Muscle layer of colon (tissue), 2 donors: ENCODE measurements at regions not wholly inside any gene's neighbourhood (a gene's known extent, or its start where the extent isn't known, plus 50 kb on each side); places are given as distances from the start of the nearest gene placed in this dataset.
"Not testable (repeated sequence)": the region's sequence is repeated elsewhere in the genome, so short reads cannot be mapped to it uniquely, and the experiment has no call there.

Source experiments
- H3K27ac ChIP-seq: one replicate; pipeline ENCODE4 v1.7.0; 2013; ENCODE audit warnings: low read depth, mild to moderate bottlenecking, low read length, moderate library complexity
- H3K27me3 ChIP-seq, 2 donors: one replicate each; pipeline ENCODE4 v1.7.0; 2013; ENCODE audit warnings: low read length in 2 of 2, mild to moderate bottlenecking in 2 of 2; ENCODE audit not compliant: insufficient read depth in 2 of 2, control insufficient read depth in 1 of 2
- H3K36me3 ChIP-seq: one replicate; pipeline ENCODE4 v1.7.0; 2013; ENCODE audit warnings: mild to moderate bottlenecking, low read length; ENCODE audit not compliant: insufficient read depth
- H3K4me1 ChIP-seq: one replicate; pipeline ENCODE4 v1.7.0; 2013; ENCODE audit warnings: mild to moderate bottlenecking, low read length; ENCODE audit not compliant: insufficient read depth
- H3K4me3 ChIP-seq, 2 donors: one replicate each; pipeline ENCODE4 v1.7.0; 2013; ENCODE audit warnings: low read length in 2 of 2, low read depth in 1 of 2, mild to moderate bottlenecking in 1 of 2, moderate library complexity in 1 of 2
- H3K9ac ChIP-seq: one replicate; pipeline ENCODE4 v1.7.0; 2013; ENCODE audit warnings: low read length
- H3K9me3 ChIP-seq: one replicate; pipeline ENCODE4 v1.7.0; 2013; ENCODE audit warnings: mild to moderate bottlenecking, low read length
- donor health status: abdominal sarcoma.
- donor health status: Adenocarcinoma of cecum.

DNA sequence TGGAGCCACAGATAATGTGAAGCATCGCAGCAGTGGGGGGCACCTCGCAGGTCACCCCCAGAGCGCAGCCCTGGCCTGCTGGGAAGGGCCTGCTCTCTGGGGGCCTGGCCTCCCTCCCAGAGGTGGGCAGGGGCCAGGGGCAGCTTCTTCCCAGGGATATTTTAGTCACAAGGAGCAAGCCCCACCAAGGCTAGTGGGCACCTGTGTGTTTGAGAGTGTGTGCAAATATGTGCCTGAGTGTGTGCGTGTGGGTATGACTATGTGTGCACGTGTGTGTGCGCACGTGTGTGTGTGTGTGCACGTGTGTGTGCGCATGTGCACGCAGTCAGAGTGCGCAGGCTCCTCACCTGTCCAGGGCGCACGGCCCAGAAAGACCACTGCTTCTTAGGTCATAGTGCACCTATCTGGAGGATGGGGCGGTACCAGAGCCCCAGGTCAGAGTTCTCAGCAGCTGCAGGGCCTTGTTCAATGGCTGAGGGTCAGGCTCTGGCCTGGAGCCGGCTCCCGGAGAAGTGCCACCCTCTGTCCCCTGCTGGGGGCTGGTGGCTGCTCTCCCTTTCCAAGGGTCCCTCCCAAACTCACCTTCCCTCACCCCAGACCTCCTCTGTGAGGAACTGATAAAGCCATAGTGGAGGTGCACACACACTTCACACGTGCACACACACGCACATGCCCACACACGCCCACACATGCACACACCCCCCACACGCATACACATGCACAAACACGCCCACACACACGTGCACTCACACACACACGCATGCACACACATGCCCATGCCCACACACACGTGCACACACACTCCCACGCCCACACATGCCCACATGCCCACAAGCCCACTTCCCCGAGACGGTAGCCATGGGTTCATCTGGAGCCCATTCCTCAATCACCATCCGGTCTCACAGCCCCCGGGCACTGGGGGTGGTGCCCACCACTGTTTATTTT lies 128.5 kb downstream of the KIF26A start:
- Histone ChIP-seq H3K27me3 (no peaks in the 10 kb centered on the region), H3K27ac (no peak overlapping the region), H3K4me3 (no peak overlapping the region), H3K9me3 (no peaks in the 10 kb centered on the region), H3K4me1 (no peaks in the 10 kb centered on the region), H3K9ac (no peak overlapping the region), H3K36me3 (no peaks in the 10 kb centered on the region)

DNA sequence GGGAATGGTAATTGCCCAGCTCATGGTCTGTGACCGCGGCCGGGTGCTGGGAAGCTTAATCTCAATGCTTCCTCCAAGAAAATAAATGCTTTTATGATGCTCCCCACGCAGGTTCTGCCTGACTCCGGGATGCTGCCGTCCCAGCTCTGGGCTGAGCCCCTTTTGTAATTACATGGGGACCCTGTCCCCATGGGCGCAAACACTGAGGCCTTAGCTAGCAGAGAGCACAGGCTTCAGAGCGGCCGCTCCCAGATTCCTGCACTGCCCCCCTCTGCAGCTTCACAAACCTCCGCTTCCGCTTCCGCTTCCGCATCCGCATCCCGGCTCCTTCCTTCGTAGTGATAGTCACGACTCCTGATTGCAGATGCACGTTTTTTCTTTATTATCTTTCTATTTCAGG lies 129.5 kb downstream of the KIF26A start:
- Histone ChIP-seq H3K27me3 (no peaks in the 10 kb centered on the region), H3K4me1 (no peaks in the 10 kb centered on the region), H3K36me3 (no peaks in the 10 kb centered on the region)

DNA sequence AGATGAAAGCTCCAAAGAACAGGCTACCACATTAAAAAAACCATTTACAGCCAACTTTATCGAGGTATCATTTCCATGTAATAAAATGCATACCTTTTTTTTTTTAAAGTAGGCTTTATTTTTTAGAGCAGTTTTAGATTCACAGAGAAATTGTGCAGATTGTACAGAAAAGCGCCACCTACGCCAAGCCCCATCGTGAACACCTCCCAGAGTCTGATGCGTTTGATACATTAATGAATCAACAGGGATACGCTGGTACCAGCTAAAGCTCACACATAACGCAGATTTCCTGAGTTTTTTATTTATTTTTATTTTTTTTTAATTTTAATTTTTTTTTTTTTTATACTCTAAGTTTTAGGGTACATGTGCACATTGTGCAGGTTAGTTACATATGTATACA lies 129.9 kb downstream of the KIF26A start:
- H3K27me3 ChIP-seq: no peaks in the 10 kb centered on the region
- H3K4me3 ChIP-seq: no peak overlapping the region
- H3K4me1 ChIP-seq: no peaks in the 10 kb centered on the region
- H3K9ac ChIP-seq: no peak overlapping the region
- H3K9me3 ChIP-seq: no peaks in the 10 kb centered on the region
- no peaks in the 10 kb centered on the region for H3K36me3 ChIP-seq
- H3K27ac ChIP-seq: no peak overlapping the region

More for the DNA sequence above, 129.5 kb downstream of the KIF26A start:
- no peak overlapping the region for H3K9ac ChIP-seq
- H3K9me3 ChIP-seq: no peaks in the 10 kb centered on the region
- H3K27ac ChIP-seq: no peak overlapping the region
- no peak overlapping the region for H3K4me3 ChIP-seq

DNA sequence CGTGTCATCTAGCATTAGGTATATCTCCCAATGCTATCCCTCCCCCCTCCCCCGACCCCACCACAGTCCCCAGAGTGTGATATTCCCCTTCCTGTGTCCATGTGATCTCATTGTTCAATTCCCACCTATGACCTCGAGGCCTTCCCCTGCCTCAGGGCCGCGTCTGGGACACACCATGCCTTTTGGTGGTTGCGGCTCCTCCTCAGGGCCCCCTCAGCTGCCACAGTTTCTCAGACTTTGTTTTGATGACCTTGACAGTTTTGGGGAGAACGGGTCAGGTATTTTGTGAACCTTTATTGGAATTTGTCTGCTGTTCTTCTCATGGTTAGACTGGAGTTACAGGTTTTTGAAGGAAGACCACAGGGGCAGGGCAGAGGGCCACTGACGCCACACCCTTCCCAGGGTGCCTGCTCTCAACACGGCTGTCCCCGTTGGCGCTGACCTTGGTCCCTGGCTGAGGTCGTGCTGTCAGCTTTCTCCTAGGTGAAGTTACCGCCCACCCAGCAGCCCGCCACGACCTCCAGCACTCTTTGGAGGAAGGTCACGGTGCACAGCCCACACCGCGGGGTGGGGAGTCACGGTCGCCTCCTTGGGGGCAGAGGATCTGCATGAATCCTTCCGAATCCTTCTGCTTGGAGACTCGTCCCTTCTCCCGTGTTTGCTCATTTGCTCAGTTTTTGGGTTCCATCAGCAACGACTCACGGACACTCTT lies 130.5 kb downstream of the KIF26A start:
- no peaks in the 10 kb centered on the region for H3K9me3 ChIP-seq
- H3K27me3 ChIP-seq: no peaks in the 10 kb centered on the region
- no peak overlapping the region for H3K4me3 ChIP-seq
- no peak overlapping the region for H3K9ac ChIP-seq
- H3K27ac ChIP-seq: no peak overlapping the region
- no peaks in the 10 kb centered on the region for H3K4me1 ChIP-seq
- no peaks in the 10 kb centered on the region for H3K36me3 ChIP-seq

DNA sequence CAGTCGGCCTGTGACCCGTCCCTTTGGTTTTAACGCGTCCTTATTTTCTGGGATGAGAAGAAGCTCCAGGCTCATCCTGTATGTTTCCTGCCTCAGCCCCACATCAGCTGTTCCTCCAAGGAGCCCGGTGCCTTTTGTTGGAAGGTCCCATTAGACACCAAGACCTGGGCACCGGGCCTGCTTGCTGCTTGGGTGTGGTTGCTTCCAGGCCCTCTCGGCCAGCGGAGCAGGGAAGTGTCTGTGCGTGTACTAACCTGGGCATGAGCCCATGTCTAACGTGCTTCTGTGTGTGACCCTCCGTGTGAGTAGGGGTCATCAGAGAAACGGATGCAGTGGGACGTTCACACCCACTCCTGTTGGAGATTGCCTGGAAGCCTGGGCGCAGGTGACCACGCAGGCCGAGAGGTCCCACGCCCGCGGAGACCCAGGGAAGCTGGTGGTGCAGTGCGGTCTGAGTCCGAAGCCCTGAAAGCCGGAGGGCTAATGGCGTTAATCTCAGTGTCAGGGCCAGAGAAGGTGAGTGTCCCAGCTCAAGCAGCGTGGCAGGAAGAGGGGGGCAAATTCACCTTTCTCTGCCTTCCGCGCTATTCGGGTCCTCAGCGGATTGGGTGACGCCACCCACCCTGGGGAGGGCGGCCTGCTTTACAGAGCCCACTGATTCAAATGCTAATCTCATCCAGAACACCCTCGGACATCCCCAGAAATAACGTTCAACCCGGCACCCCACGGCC lies 131.3 kb downstream of the KIF26A start:
- not testable (repeated sequence) for H3K27ac ChIP-seq, H3K4me3 ChIP-seq, H3K9ac ChIP-seq, H3K36me3 ChIP-seq, H3K27me3 ChIP-seq, H3K9me3 ChIP-seq, H3K4me1 ChIP-seq

DNA sequence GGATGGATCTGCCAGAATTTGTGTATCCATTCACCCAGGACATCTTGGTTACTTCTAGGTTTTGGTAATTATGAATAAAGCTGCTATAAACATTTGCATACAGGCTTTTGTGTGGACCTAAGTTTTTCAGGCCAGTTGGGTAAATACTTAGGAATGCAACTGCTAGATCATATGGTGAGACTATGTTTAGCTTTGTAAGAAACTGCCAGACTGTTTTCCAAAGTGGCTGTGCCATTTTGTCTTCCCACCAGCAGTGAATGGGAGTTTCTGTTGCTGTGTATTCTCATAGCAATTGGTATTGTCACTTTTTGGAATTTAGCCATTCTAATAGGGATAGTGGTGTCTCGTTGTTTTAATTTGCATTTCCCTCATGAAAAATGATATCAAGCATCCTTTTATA lies 133.0 kb downstream of the KIF26A start:
- Histone ChIP-seq H3K27ac (no peak overlapping the region), H3K9ac (no peak overlapping the region), H3K27me3 (no peaks in the 10 kb centered on the region), H3K9me3 (no peaks in the 10 kb centered on the region), H3K36me3 (no peaks in the 10 kb centered on the region), H3K4me3 (no peak overlapping the region), H3K4me1 (peaks cover 3% of the 10 kb centered on the region)

DNA sequence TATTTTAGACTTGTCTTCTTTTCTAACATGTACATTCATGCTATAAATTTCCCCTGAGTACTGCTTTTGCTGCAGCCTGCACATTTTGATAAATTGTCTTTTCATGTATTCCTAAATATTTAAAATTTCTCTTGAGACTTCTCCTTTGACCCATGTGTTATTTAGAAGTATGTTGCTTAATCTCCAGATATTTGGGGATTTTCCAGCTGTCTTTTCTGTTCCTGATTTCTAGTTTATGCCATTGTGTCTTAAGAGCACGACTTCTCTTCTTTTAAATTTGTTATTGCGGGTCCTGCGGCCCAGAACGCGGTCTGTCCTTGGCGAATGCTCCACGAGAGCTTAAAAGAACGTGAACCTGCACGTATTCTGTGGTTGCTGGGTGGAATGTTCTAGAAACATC lies 136.4 kb downstream of the KIF26A start:
- Histone ChIP-seq H3K4me1 (peaks cover 3% of the 10 kb centered on the region), H3K27ac (no peak overlapping the region), H3K27me3 (no peaks in the 10 kb centered on the region), H3K36me3 (no peaks in the 10 kb centered on the region), H3K4me3 (peak overlapping the region in 1 of 2 donors; percentile 15), H3K9me3 (no peaks in the 10 kb centered on the region), H3K9ac (no peak overlapping the region)

DNA sequence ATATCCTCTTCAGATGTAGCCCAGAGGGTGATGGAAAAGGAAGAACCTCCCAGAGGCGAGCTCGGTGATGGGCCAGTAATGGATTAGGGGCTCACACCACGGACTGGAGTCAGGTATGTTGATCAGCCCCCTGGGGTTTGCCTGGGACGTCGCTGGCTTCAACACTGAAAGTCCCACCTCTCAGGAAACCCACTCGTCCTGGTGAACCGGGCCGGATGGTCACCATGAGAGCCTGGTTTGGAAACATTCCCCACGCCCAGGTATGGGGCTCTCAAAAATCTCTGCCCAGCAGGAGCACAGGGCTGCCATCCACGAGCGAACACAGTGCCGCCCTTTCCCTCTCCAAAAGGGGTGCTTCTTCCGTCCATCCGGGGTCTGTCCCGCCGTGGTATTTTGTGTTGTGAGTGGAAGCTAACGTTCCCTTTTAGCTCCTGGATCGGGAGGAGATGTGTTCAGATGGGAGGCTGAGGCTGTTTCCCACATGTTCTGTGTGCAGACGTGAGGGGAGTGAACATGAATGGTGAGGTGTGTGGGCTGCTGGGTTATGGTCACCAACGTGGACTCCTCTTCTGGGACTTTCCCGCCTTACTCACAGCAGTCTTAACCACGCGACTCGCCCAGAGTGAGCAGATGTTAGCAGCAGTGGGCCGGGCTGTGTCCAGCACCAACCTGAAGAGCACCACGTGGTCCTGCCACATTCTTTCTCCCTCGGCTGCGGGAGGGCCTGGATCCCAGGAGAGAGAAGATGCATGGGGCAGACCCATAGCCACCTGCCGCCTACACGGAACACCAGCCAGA lies 139.2 kb downstream of the KIF26A start:
- Histone ChIP-seq H3K27me3 (no peaks in the 10 kb centered on the region), H3K27ac (no peak overlapping the region), H3K36me3 (no peaks in the 10 kb centered on the region), H3K9ac (no peak overlapping the region), H3K4me1 (peaks cover 9% of the 10 kb centered on the region), H3K9me3 (no peaks in the 10 kb centered on the region), H3K4me3 (no peak overlapping the region)

DNA sequence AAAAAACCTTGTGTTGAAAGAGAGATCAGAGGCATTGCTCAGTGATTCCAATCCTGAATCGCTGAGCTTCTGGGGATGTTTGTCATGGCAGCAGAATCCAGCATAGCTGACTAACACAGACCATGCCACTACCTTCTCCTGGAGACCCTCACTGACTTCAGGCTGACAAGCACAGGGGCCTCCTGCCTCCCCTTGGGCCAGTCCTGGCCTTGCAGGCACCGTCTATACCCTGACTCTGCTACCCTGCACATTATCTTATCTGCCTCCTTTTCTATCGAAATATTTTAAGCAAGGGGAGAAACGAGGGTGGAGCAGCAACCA lies 139.8 kb downstream of the KIF26A start:
- Histone ChIP-seq H3K27ac (no peak overlapping the region), H3K4me3 (no peak overlapping the region), H3K27me3 (no peaks in the 10 kb centered on the region), H3K36me3 (no peaks in the 10 kb centered on the region), H3K9me3 (no peaks in the 10 kb centered on the region), H3K4me1 (peaks cover 15% of the 10 kb centered on the region), H3K9ac (no peak overlapping the region)

DNA sequence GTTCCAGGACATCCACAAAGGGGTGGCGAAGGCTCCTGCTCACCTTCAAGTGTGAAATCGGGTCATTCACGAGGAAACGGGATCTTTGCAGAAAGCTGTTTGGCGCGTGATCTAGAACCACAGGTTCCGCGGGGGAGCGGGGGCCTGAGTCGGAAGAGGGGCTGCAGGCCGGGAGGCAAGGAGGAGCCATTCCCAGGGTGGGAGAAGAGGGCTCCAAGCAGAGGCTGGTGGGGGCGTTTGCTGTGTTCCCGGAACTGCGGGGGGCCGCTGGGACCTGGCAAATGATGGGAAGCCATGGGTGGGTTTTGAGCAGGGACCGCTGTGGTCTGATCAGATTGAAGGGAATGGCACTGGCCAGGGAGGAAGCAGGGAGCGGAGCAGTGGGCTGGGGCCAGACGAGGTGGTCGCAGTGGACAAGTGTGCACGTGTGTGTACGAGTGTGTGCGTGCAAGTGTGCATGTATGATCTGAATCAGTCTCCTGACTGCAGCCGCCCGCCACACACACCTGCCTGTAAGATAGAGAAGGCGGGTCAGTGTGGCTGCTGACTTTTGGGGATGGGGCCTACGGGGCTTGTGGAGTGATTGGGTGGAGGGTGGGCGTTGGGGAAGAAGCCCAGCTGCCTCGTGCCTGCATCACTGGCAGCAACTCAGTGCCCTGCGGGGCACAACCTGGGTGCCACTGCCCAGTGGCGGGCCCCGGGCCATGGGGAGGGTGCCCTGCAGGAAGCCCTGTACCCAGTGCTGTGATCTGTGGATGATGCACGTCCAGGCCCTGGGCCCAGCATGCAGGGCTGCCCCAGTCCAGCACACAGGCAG lies 141.9 kb downstream of the KIF26A start:
- peaks cover 26% of the 10 kb centered on the region for H3K4me1 ChIP-seq
- H3K9ac ChIP-seq: no peak overlapping the region
- H3K4me3 ChIP-seq: no peak overlapping the region
- H3K27me3 ChIP-seq: no peaks in the 10 kb centered on the region
- H3K27ac ChIP-seq: no peak overlapping the region
- H3K36me3 ChIP-seq: no peaks in the 10 kb centered on the region
- H3K9me3 ChIP-seq: no peaks in the 10 kb centered on the region
